Stimulated activated CD4-positive, alpha-beta T cell treated with anti-CD3 and anti-CD28 coated beads, Interleukin-1b, Interleukin-23, amount 100 ng/mL, for 24 hours (primary cell): ENCODE measurements at regions not wholly inside any gene's neighbourhood (a gene's known extent, or its start where the extent isn't known, plus 50 kb on each side); places are given as distances from the start of the nearest gene placed in this dataset.
"Not testable (repeated sequence)": the region's sequence is repeated elsewhere in the genome, so short reads cannot be mapped to it uniquely, and the experiment has no call there.

Experiments used
- DNase-seq, 4 experiments: peaks; one replicate each; pipeline ENCODE4 v3.0.0-alpha.2; 2020; ENCODE audit warnings: low read depth in 4 of 4, low spot score in 1 of 4

- no peak for DNase-seq
Measured at GRCh38 chr4:114236171-114236769, 256.8 kb upstream of the ARSJ start.

DNA sequence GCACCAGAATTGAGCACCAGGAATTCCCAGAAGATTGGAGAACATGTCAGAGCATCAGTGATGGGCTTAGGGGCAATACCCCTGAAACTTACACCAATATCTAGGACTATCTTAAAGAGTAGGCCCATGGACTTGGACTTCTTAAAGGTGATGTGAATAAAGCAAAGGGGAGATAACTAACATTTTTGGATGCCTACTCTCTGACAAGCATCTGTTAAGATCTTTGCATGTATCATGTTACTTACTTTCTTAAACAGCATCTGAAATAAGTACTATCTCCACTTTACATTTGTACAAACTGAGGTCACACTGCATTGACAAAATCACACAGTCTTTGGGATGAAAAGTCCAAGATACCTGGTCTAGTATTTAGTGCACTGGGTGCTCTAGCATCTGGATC, 258.6 kb upstream of the ARSJ start:
- no peak for DNase-seq

DNA sequence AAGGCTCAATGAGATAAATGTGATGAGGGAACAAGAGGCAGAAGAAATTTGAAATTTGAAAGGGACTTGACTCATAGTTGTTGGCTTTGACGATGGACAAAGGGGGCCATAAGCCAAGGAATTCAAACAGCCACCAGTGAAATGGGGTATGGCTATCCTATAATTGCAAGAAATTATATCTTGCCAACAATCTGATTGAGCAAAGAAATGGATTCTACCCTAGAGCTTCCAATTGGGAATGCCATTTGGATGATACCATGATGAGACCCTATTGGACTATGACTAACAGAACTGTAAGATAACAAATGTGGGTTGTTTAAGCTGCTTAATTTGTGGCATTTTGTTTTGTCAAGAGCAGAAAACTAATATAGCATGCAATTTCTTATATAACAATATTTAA, 270.1 kb upstream of the ARSJ start:
- DNase-seq = no peak

DNA sequence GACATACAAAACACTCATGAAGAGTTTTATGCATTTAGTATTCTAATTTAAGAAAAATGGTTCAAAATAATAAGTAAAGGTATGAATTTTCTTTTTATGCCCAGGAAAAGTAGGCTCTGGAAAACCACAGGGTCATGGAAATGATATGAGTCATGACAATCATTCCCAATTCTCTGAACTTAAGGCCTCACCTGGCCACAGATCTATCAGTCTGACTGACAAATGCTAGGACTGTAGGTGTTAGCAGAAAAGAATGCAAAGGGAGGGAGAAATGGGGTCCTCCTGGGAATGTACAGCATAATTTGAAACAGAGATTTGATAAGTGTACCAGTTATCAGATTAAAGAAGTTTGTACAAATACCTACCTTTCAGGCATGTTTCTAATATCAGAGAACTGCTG, 270.5 kb upstream of the ARSJ start:
- no peak for DNase-seq

GRCh38 chr4:114250439-114250891, 271.0 kb upstream of the ARSJ start:
- DNase-seq = no peak

- no peak for DNase-seq
Measured at GRCh38 chr4:114251020-114251419, 271.6 kb upstream of the ARSJ start.

- no peak for DNase-seq
Measured at GRCh38 chr4:114252499-114252898, 273.1 kb upstream of the ARSJ start.

DNA sequence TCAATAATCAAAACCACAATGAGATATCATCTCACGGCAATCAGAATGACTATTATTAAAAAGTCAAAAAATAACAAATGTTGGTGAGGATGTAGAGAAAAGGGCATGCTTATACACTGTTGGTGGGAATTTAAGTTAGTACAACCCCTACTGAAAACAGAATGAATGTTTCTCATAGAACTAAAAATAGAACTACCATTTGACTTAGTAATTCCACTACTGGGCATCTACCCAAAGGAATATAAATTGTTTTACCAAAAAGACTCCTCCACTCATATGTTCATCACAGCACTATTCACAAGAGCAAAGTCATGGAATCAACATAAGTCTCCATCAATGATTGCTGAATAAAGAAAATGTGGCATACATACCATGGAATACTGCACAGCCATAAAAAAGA, 278.1 kb upstream of the ARSJ start:
- no peak for DNase-seq

DNA sequence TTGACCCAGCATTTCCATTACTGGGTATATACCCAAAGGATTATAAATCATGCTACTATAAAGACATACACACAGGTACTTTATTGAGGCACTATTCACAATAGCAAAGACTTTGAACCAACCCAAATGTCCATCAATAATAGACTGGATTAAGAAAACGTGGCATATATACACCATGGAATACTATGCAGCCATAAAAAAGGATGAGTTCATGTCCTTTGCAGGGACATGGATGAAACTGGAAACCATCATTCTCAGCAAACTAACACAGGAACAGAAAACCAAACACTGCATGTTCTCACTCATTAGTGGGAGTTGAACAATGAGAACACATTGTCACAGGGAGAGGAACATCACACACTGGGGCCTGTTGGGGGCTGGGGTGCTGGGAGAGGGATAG, 283.0 kb upstream of the ARSJ start:
- not testable (repeated sequence) for DNase-seq

GRCh38 chr4:114263233-114263632, 283.8 kb upstream of the ARSJ start:
- no peak for DNase-seq

DNA sequence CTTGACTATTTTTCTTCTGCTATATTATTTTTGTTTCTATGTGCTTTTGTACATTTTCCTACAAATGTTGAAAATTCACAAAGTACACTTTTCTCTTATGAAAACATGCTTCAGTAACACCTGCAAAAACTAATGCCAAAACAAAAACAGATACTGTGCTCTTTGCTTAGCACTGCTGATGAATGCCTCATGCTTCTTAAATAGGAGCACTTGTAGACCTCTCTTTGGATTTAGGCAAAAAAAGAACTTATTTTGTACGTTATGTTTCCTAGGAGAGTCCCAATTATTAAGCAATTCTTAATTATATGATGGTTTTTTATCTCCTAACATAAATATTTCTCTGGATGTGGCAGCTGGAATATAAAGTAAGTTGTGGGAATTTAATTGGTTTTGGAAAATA, 285.0 kb upstream of the ARSJ start:
- no peak for DNase-seq

GRCh38 chr4:114264877-114265291, 285.4 kb upstream of the ARSJ start:
- no peak for DNase-seq

GRCh38 chr4:114265342-114265741, 285.9 kb upstream of the ARSJ start:
- no peak for DNase-seq

DNA sequence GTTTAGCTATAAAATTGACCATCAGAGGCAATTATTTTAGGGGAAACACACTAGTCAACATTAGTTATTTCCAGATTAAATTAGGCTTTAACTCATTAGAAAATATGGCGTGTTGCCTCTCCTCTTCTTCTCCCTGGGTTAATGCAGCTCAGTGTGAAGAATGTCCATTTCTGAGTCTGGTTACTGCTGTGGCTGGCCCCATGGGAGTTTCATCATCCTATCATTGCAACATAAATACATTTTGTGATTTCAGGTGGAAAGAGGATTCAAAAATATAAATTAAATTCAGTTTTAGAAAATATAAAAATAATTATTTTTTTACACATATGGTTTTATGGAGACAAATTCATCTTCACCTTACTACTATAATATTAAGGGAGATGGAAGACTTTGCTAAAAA, 288.5 kb upstream of the ARSJ start:
- no peak for DNase-seq

DNA sequence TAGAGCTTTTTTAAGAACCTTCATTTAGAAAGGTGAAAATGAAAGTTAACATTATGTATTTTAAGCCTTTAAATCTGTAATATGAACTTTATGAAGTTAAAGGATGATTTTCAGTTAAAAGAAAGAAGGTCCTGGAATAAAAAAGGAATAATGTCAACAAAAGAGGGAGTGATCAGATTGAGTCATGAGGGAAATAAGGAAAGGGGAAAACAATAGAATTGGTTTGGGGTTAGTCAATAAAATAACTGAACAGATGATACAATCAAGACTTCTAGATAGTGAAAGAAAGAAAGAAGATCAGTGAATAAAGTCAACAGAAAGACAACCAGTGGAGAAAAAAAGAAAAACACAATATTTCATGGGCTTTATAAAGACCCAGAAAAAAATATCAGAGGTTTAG, 291.6 kb upstream of the ARSJ start:
- DNase-seq = no peak

DNA sequence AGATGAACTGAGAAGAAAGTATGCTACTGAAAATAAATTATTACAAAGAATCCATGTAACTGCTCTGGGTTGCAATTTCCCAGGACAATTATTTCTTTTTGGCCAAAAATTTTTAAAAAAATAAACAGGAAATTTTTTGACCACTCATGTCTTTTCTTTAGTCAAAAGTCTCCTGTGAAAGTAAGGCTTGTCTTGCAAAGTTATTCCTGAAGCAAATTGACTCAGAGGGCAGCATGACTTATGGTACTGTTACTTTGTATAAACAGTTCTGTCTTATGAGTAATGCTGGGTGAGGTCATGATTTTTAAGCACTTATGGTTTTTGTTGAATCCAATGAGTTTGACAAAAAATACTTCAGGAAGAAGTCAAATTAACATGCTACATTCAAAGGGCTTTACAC, 292.8 kb upstream of the ARSJ start:
- no peak for DNase-seq

DNA sequence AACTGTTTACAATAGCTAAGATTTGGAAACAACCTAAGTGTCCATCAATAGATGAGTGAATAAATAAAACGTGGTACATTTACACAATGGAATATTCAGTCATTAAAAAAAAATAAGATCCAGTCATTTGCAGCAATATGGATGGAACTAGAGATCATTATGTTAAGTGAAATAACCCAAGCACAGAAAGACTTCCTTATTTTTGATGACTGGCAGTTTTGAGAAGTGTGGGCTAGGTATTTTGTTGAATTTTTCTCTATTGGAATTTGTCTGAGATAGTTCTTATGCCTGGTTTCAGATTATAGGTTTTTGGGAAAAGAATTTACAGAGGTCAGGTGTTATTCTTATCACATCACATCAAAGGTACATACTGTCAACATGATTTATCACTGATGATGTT, 293.8 kb upstream of the ARSJ start:
- DNase-seq = no peak

GRCh38 chr4:114277690-114278089, 298.2 kb upstream of the ARSJ start:
- no peak for DNase-seq

GRCh38 chr4:114279066-114279465, 299.6 kb upstream of the ARSJ start:
- DNase-seq = no peak

DNA sequence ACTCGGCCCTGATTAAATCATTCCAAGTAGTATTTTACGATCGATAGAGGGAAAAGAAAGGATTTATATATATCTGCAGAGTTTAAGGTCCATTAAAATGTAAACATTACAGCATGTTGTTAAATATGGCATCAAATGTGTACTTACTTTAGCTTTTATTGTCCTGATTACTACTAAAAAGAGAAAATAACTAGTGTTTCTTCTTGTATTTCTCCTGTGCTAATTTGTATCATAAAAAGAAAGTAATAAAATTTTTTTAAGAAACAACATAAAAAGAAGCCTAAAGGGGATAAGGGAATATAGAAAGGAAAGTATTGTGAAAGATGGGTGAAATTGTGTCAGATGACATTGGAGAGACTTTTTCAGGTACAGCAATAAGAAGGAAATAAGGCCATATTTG, 300.3 kb upstream of the ARSJ start:
- DNase-seq = no peak

GRCh38 chr4:114280645-114281044, 301.2 kb upstream of the ARSJ start:
- DNase-seq = no peak

DNA sequence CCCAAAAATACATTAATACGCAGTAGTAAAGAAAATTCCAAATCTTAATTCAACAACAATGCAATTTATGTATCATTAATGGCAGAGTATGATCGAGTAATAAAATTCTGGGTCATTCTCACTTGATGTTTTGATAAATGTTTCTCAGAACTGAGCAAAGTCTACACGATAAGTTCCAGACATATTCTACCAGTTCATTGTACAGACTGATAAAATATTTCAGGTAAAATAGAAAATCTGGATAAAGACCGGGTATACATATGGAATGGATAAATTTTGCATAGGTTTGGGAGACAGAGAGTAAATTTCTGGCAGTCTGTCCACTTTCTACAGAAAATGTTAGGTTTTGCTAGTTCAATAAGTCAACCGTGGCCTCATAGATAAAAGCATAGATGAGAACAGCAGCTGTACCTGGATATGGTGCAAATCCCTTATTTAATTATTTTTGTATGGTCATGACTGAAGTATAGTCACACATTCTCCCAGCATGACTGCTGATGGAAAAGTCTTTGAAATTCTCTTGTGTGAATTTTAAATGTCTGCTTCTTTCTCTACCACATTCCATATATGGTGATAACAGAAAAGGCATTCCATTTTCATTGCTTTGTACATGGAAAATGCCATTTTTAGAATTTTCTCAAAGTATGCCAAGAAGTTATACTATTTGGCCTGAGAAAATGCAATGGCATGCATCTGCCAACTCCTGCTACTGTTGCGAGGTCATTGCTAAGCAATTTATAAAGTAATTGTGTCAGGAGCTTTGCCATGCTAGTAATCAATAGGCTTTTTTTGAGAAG, 301.9 kb upstream of the ARSJ start:
- DNase-seq = no peak

DNA sequence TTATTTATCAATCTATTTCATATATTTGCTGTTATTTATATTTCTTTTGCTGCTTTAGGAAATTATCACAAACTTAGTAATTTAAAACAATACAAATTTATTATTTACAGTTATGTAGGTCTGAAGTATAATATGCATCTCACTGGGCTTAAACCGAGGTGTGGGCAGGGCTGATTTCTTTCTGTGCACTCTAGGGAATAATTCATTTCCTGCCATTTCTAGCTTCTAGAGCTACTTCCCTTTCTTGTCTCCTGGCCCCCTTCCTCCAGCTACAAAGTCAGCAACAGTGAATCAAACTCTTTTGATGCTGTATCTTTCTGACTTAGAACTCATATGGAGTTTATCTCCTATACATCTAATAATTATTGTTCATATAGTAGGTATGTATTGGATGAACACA, 303.5 kb upstream of the ARSJ start:
- DNase-seq = no peak
